Kidney capillary endothelial cell (primary cell): ENCODE measurements at regions not wholly inside any gene's neighbourhood (a gene's known extent, or its start where the extent isn't known, plus 50 kb on each side); places are given as distances from the start of the nearest gene placed in this dataset.

Experiments used
- DNase-seq: peaks from one replicate; pipeline ENCODE4 v3.0.0-alpha.2; 2018; ENCODE audit warnings: low spot score

DNA sequence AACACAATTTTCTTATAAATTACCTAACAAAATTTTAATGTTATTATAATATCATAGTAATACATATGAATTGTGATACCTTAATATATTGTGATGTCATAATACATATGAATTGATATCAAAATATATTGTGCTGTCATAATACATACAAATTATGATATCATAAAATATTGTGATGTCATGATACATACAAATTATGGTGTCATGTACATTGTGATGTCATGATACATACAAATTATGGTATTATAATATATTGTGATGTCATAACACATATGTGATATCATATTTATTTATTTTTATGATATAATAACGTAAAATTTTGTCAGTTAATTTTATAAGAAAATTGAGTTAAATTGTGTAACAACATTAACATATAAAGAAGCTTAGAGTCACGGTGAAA lies 1927.2 kb downstream of the TP53TG3F start:
- no peak for DNase-seq

DNA sequence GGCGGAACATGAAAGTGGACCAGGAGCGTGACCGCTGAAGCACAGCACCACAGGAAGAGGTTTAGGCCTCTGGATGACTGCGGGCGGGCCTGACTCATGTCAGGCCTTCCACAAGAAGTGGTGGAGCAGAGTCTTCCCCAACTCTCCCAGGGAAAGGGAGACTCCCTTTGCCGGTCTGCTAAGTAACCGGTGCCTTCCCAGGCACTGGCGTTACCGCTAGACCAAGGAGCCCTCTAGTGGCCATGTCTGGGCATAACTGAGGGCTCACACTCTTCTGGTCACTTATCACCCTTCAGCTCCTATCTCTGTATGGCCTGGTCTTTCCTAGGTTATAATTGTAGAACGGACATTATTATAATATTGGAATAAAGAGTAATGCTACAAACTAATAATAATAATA lies 1931.9 kb downstream of the TP53TG3F start:
- peak; percentile 16 for DNase-seq

- DNase-seq, result no peak
These were observed 1938.8 kb downstream of the TP53TG3F start for GRCh38 chr16:35398180-35398579.

DNA sequence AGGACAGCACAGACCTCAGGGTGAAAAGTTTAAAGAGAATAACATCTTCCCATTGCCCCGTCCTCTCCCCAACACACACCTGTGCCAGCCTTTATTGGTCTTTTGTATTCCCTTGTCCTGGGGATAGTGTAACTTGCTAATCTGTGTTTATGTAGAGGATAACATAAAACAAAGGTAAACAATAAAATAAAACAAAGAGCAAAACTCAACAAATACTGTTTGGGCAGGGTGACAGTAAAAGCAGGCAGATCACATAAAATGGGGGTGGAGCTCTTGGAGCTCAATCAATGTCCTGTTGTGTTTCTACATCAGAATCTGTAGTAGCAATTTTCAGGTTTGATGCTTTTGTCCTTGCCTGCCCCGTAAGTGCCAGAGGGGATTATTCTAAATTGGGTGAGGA lies 1939.7 kb downstream of the TP53TG3F start:
- no peak for DNase-seq

- DNase-seq, result no peak
These were observed 1944.9 kb downstream of the TP53TG3F start for GRCh38 chr16:35404273-35404672.

DNA sequence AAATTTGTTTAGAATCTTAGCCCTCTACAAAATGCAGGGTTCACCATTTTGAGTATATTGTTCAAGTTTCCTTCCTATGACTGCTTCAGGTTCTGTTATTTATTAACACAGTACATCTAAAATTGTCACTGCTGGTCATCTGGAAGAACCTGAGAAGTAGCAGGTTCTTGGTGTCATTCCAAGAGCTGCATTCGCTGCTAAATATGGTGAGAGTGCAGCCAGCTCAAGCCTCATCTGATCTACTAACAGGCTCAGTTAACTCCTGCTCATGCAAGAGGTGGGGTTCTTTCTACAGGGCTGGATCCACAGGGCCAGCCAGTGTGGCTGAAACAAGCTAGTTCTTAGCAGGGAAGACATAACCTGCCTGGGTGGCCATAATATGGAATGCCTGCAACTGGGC lies 1946.1 kb downstream of the TP53TG3F start:
- no peak for DNase-seq

GRCh38 chr16:35409503-35409902 lies 1950.1 kb downstream of the TP53TG3F start:
- no peak for DNase-seq

GRCh38 chr16:35410438-35410837 lies 1951.0 kb downstream of the TP53TG3F start:
- no peak for DNase-seq

DNA sequence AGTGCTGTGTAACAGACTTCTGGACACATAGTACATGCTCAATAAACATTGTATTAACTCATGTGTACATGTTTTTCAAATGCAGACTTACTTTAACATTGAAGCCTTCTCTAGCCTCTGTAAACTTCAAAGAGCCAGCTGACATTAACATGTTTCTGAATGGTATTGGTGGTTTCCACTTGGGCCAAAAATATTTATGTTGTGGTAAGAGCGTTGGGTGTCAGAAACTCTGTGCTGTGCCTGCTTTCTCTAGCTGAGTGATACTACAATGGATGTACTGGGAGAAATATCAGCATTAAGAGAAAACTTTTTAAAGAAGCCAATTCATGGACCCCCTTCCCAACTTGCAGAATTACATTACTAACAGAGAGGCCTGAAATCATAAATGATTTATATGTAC lies 1951.7 kb downstream of the TP53TG3F start:
- no peak for DNase-seq

GRCh38 chr16:35414139-35414538 lies 1954.7 kb downstream of the TP53TG3F start:
- no peak for DNase-seq

DNA sequence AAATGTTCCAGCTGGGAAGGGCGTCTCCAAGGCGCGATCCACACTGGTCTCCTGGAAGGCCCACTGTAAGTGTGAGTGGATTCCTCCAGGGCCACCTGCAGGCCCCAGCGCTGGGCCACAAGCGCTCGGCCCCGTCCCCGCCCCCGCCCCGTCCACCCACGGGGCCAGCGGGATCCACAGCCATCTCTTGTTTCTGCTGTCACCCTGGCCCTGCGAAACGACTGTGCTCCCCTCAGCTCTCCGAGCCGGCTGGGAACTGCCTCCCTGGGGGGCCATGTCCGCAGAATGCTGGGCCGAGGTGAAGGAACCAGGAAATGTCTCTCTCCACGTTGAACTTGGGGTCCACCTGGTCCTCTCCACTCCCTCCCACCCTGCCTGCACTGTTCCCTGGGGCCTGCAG lies 1955.2 kb downstream of the TP53TG3F start:
- no peak for DNase-seq

GRCh38 chr16:35425270-35425669 lies 1965.9 kb downstream of the TP53TG3F start:
- DNase-seq, result no peak

DNA sequence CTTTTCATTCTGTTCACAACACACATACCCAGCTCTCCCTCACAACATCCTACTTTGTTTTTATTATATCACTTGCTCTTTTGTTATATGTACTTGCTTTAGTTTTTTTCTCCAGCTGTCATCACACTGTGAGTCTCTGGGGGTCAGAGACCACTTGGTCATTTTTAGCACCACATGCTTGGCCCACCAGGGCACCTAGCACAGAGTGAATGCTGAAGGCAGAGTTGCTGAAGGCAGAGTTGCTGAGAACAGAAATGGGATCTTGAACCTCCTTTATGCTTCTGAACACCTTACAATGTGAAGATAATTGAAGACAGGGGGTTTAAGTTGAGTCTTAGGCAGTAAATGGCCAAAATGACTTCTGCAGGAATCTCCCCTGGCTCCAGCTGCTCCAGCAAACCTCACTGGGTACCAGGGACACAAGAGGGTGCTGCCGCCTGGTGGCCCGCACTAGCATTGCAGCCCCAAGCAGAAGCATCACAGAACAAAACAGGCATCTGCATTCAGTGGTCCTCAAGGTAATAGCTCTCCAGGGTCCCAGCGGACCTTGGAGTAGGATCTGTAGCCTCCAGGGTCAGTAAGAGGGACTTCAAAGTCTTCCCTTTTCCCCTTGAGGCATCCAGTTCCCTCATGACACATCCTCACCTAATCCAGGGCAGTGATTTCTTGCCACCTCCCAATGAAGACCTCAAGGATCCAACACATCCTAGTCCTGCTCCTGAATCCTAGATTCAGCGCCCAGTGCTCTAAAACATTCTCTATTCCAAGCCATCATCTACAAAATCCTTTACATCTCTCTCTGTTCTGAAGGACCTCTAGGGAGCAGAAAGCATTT lies 1972.6 kb downstream of the TP53TG3F start:
- DNase-seq, result no peak

DNA sequence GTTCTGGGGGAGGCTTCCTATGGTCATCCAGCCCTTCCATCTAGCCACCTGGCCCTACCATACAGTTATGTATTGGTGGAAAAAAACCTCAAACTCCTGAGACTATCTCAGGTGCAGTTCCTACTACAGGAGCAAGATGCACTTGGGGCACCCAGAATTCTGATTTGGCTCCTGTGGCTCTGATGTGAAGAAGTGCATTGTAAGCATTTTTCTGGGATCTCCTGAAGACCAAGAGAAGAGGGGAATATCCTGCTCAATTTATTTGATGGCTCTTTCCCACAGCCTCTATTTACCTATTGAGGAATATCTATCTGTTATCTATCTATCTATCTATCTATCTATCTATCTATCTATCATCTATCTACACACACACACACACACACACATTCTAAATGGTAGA lies 1981.5 kb downstream of the TP53TG3F start:
- no peak for DNase-seq

DNA sequence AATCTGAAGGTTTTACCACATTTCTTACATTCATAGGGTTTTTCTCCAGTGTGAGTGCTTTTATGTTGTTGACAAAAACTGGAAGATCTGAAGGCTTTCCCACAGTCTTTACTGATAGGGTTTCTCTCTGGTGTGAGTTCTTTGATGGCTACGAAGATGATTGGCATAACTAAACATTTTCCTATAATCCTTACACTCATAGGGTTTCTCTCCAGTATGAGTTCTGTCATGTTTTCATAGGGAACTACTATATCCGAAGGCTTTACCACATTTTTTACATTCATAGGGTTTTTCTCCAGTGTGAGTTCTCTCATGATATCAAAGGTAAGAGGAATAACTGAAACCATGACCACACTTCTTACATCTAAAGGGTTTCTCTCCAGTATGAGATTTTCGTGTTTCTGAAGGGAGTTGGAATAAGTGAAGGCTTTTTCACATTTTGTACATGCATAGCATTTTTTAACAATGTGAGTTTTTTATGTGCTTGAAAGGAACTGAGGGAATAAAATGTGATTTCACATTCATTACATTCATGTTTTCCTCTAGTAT lies 1987.7 kb downstream of the TP53TG3F start:
- no peak for DNase-seq

GRCh38 chr16:35449663-35450062 lies 1990.3 kb downstream of the TP53TG3F start:
- DNase-seq, result no peak

DNA sequence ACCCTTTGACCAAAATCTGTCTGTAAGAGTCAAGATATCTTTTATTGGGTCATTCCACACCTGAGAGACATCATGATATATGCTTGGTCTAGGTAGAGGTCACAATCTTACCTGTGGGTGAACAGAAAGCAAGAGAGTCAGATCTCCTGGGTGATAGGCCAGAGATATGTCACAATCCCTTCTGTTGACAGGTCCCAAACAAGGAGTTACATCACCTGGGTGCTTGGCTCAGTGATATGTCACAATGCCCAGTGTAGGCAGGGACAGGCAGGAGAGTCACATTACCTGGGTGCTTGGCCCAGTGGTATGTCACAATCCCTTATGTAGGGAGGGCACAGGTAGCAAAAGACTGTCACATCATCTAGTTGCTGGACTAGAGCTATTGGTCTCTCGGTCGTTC lies 1991.2 kb downstream of the TP53TG3F start:
- DNase-seq, result no peak

DNA sequence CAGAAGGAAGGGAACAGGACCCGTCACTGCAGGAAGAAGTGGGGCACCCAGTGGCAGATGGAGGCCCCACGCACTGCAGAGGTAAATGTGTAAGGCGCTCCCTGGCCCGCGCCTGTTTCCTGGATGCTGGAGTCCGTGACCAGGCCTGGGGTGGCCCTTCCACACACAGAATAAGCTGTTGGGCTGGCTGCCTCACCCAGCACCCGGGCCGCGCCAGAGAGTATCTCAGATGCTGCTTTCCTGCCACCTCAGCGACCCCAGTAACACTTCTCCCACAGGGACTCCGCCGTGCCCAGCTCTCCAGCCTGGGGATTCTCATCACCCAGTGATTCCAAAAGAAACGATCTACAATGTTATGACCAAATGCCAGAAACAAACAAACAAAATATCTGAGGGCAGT lies 1993.1 kb downstream of the TP53TG3F start:
- DNase-seq, result no peak

DNA sequence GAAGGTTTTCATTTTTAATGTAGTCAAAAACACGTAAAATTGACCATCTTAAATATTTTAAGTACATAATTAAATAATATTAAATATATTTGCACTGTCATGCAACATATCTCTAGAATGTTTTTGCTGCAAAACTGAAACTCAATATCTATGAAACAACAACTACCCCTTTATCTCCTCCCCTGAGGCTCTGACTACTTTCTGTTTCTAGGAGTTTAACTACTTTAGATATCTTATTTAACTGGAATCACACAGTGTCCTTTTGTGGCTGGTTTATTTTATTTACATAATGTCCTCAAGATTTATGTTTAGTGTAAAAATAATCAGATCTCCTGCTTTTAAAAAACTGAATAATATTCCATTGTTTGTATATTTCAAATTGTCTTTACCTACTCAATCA lies 2003.9 kb downstream of the TP53TG3F start:
- DNase-seq, result no peak

DNA sequence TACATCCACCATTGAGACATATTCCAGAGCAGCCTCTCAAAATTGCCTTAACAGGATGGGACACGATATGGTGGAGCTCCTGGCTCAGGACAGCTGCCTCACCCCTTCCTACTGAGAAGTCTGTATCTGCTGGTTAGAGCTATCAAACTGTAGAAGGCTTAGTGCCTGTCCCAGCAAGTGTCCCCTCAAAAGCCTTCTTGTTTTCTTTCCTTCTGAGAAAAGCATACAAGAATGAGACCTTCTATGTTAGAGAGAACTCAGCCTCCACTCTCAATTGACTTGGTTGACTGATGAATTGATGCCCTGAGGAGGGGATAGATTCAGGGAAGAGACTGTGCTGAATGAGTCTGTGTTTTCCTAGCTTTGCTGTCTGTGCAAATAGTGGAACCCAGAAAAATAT lies 2020.9 kb downstream of the TP53TG3F start:
- DNase-seq, result no peak

- DNase-seq, result no peak
These were observed 2021.6 kb downstream of the TP53TG3F start for GRCh38 chr16:35480988-35481387.

- DNase-seq, result no peak
These were observed 2026.5 kb downstream of the TP53TG3F start for GRCh38 chr16:35485915-35486314.

GRCh38 chr16:35492225-35492624 lies 2032.8 kb downstream of the TP53TG3F start:
- DNase-seq, result no peak

DNA sequence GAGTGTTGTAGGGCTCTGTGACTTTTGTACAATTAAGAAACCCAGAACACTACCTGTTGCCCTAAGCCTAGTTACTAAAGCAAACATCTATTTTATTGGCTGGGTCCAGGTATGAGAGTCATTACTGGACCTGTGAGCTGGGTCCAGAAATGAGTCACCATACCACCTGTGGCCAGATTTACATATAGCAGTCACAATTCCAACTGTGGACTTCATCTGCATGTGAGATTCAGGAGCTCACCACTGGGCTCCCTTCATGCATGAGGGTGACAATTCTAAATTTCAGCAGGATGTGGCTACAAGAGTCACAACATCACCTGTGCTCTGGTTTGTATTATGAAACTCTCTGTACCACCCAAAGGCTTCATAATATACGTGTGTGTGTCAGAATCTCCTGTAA lies 2038.0 kb downstream of the TP53TG3F start:
- DNase-seq, result no peak
